Central memory CD8-positive, alpha-beta T cell (primary cell): ENCODE measurements at regions not wholly inside any gene's neighbourhood (a gene's known extent, or its start where the extent isn't known, plus 50 kb on each side); places are given as distances from the start of the nearest gene placed in this dataset.
"Not testable (repeated sequence)": the region's sequence is repeated elsewhere in the genome, so short reads cannot be mapped to it uniquely, and the experiment has no call there.

Source experiments
- ATAC-seq: fragments of 150-1000 bp; cut with Tn5 transposase; replicated peaks from 2 replicates; pipeline ENCODE4 v1.10.0; 2022; ENCODE audit warnings: mild to moderate bottlenecking, moderate FRiP score, moderate number of reproducible peaks; ENCODE audit not compliant: poor library complexity, severe bottlenecking; ENCODE audit errors: extremely low read depth
- DNase-seq, 2 donors: peaks; one replicate each; pipeline ENCODE4 v3.0.0; 2021; ENCODE audit warnings: low spot score in 2 of 2
- H3K27ac Mint-ChIP-seq: one replicate; pipeline ENCODE4 v1.8.0; 2022; ENCODE audit warnings: low read depth, mild to moderate bottlenecking, moderate library complexity, mixed read lengths
- H3K27me3 Mint-ChIP-seq: one replicate; pipeline ENCODE4 v1.8.0; 2022; ENCODE audit warnings: mixed read lengths
- H3K36me3 Mint-ChIP-seq: one replicate; pipeline ENCODE4 v1.8.0; 2022; ENCODE audit warnings: mild to moderate bottlenecking, moderate library complexity, mixed read lengths; ENCODE audit not compliant: insufficient read depth
- H3K4me1 Mint-ChIP-seq: one replicate; pipeline ENCODE4 v1.8.0; 2022; ENCODE audit warnings: mixed read lengths
- H3K4me3 Mint-ChIP-seq: one replicate; pipeline ENCODE4 v1.8.0; 2022; ENCODE audit warnings: mild to moderate bottlenecking, moderate library complexity, mixed read lengths
- H3K9me3 Mint-ChIP-seq: one replicate; pipeline ENCODE4 v1.8.0; 2022; ENCODE audit warnings: mixed read lengths

- H3K27ac Mint-ChIP-seq, H3K4me3 Mint-ChIP-seq, H3K27me3 Mint-ChIP-seq, H3K36me3 Mint-ChIP-seq, DNase-seq, ATAC-seq, H3K4me1 Mint-ChIP-seq, H3K9me3 Mint-ChIP-seq: not testable (repeated sequence)
Observed at GRCh38 chr7:150003973-150004372, 130.2 kb downstream of the ATP6V0E2 start.

GRCh38 chr7:150004843-150005242, 131.1 kb downstream of the ATP6V0E2 start:
- not testable (repeated sequence) for H3K27ac Mint-ChIP-seq, H3K4me3 Mint-ChIP-seq, H3K9me3 Mint-ChIP-seq, DNase-seq, H3K36me3 Mint-ChIP-seq, H3K27me3 Mint-ChIP-seq, ATAC-seq, H3K4me1 Mint-ChIP-seq

- not testable (repeated sequence) for H3K4me3 Mint-ChIP-seq, H3K4me1 Mint-ChIP-seq, H3K27me3 Mint-ChIP-seq, H3K27ac Mint-ChIP-seq, ATAC-seq, DNase-seq, H3K9me3 Mint-ChIP-seq, H3K36me3 Mint-ChIP-seq
Observed at GRCh38 chr7:150009620-150010303, 136.0 kb downstream of the ATP6V0E2 start.

- H3K4me3 Mint-ChIP-seq, DNase-seq, H3K27ac Mint-ChIP-seq, H3K36me3 Mint-ChIP-seq, H3K4me1 Mint-ChIP-seq, ATAC-seq, H3K9me3 Mint-ChIP-seq: not testable (repeated sequence)
- peaks cover 15% of the 10 kb centered on the region for H3K27me3 Mint-ChIP-seq
Observed at GRCh38 chr7:150016651-150017189, 143.0 kb downstream of the ATP6V0E2 start.

- H3K4me1 Mint-ChIP-seq, H3K9me3 Mint-ChIP-seq, H3K27ac Mint-ChIP-seq, ATAC-seq, DNase-seq, H3K36me3 Mint-ChIP-seq, H3K4me3 Mint-ChIP-seq: not testable (repeated sequence)
- peaks cover 24% of the 10 kb centered on the region for H3K27me3 Mint-ChIP-seq
Observed at GRCh38 chr7:150020210-150020609, 146.4 kb downstream of the ATP6V0E2 start.

GRCh38 chr7:150024550-150025490, 151.1 kb downstream of the ATP6V0E2 start:
- H3K27me3 Mint-ChIP-seq, H3K4me3 Mint-ChIP-seq, H3K9me3 Mint-ChIP-seq, H3K36me3 Mint-ChIP-seq, ATAC-seq, H3K4me1 Mint-ChIP-seq, DNase-seq, H3K27ac Mint-ChIP-seq: not testable (repeated sequence)

GRCh38 chr7:150025802-150026201, 152.0 kb downstream of the ATP6V0E2 start:
- H3K4me1 Mint-ChIP-seq, H3K4me3 Mint-ChIP-seq, H3K27me3 Mint-ChIP-seq, H3K27ac Mint-ChIP-seq, H3K9me3 Mint-ChIP-seq, H3K36me3 Mint-ChIP-seq, ATAC-seq, DNase-seq: not testable (repeated sequence)

GRCh38 chr7:150028344-150029012, 154.7 kb downstream of the ATP6V0E2 start:
- ATAC-seq, H3K36me3 Mint-ChIP-seq, DNase-seq, H3K9me3 Mint-ChIP-seq, H3K4me3 Mint-ChIP-seq, H3K4me1 Mint-ChIP-seq, H3K27ac Mint-ChIP-seq: not testable (repeated sequence)
- H3K27me3 Mint-ChIP-seq, result peaks cover 11% of the 10 kb centered on the region

- H3K36me3 Mint-ChIP-seq, H3K4me1 Mint-ChIP-seq, H3K9me3 Mint-ChIP-seq, ATAC-seq, H3K4me3 Mint-ChIP-seq, DNase-seq, H3K27ac Mint-ChIP-seq: not testable (repeated sequence)
- peaks cover 12% of the 10 kb centered on the region for H3K27me3 Mint-ChIP-seq
Observed at GRCh38 chr7:150029013-150029389, 155.2 kb downstream of the ATP6V0E2 start.

- peaks cover 12% of the 10 kb centered on the region for H3K27me3 Mint-ChIP-seq
- H3K36me3 Mint-ChIP-seq, H3K4me3 Mint-ChIP-seq, ATAC-seq, H3K27ac Mint-ChIP-seq, H3K4me1 Mint-ChIP-seq, H3K9me3 Mint-ChIP-seq, DNase-seq: not testable (repeated sequence)
Observed at GRCh38 chr7:150031733-150032132, 158.0 kb downstream of the ATP6V0E2 start.

GRCh38 chr7:150033711-150034110, 159.9 kb downstream of the ATP6V0E2 start:
- not testable (repeated sequence) for H3K4me3 Mint-ChIP-seq, DNase-seq

GRCh38 chr7:150035769-150036168, 162.0 kb downstream of the ATP6V0E2 start:
- not testable (repeated sequence) for H3K4me3 Mint-ChIP-seq, H3K27ac Mint-ChIP-seq, H3K4me1 Mint-ChIP-seq, H3K36me3 Mint-ChIP-seq, DNase-seq, H3K9me3 Mint-ChIP-seq, ATAC-seq
- H3K27me3 Mint-ChIP-seq, result peaks cover 12% of the 10 kb centered on the region

More at GRCh38 chr7:150033711-150034110, 159.9 kb downstream of the ATP6V0E2 start:
- not testable (repeated sequence) for H3K36me3 Mint-ChIP-seq, H3K4me1 Mint-ChIP-seq, H3K9me3 Mint-ChIP-seq, H3K27ac Mint-ChIP-seq, ATAC-seq
- H3K27me3 Mint-ChIP-seq, result peaks cover 12% of the 10 kb centered on the region
